T-helper 1 cell treated with Interleukin-12 subunit alpha and Interleukin-12 subunit beta and Interleukin-4 antibody, amounts not matched to agents 30 ng/mL and 1 ng/mL, for 36 hours (primary cell): ENCODE measurements at regions not wholly inside any gene's neighbourhood (a gene's known extent, or its start where the extent isn't known, plus 50 kb on each side); places are given as distances from the start of the nearest gene placed in this dataset.

ENCODE experiments used
- intact Hi-C: fragments of 100-400 bp; cut with micrococcal nuclease; formaldehyde crosslinking; loops from one replicate; pipeline ENCODE4 v1.15.1; 2024

GRCh38 chr6:153645326-153645725, 393.7 kb upstream of the OPRM1 start:
- intact Hi-C loops, result no loop called here

DNA sequence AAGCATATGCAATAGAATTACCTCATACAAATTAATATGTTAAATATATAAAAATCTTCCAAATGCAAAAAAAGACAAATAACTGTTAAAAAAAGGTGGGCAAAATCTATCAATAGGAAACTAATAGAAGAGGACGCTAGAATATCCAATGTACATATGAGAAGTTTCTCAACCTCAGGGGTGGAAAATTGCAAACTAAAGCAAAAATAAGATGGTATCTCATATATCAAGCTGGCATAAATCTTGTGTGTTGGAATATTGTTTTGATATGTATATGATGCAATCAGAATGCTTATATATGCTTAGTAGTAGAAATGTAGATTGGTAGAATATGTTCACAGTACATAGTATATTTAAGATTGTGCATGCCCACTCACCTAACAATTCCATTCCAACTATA, 395.0 kb upstream of the OPRM1 start:
- intact Hi-C loops, result no loop called here

DNA sequence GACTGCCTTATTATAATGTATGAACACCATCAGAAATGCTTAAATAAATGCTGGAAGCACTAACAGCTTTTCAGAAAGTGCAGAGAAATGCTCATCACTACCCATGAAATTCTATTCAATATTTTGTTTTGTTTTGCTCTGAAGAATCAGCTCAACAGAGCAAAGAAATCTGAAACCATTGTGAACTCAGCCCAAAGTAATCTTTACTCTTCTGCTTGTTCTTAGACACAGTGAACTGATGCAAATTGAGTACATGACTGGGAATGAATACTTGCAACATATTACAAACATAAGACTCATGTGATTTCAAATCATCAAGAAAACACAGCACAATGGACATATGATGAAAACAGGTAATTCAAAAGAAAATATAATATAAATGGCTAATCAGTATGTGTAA, 404.6 kb upstream of the OPRM1 start:
- intact Hi-C loops, result no loop called here

- intact Hi-C loops, result no loop called here
These were observed 414.0 kb upstream of the OPRM1 start for GRCh38 chr6:153625089-153625488.

DNA sequence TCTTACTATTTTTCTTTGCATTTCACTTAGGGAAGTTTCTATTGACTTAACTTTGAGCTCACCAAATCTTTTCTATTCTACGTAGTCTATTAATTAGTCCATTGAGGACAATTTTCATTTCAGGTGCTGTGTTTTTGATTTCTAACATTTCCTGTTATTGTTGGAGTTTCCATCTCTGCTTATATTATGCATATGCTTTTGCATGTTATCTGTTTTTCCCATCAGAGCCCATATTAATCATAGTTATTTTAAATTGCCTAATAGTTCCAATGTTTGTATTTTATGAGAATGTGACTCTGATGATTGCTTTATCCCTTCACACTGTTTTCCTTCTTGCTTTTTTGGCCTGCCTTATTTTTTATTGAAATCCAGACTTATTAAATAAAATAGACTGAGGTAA, 414.5 kb upstream of the OPRM1 start:
- intact Hi-C loops, result no loop called here

DNA sequence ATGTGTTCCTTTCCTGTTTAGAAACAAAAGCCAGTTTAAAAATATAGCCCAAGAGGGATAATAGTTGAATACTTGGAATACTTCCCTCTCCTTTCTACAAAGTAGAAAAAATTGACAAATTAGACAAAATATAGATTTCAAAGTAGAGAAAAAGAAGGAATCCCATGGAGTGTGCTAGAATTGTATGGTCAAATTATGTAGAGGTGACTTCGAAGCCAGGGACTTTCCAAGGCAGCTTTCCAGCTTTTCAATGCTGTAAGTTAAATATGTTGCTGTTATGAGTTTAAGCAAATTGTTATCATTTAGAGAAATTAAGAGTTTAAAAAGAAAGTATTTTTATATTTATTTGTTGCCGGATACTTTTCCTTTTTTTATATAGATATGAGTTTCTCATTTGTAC, 415.5 kb upstream of the OPRM1 start:
- intact Hi-C loops, result no loop called here

DNA sequence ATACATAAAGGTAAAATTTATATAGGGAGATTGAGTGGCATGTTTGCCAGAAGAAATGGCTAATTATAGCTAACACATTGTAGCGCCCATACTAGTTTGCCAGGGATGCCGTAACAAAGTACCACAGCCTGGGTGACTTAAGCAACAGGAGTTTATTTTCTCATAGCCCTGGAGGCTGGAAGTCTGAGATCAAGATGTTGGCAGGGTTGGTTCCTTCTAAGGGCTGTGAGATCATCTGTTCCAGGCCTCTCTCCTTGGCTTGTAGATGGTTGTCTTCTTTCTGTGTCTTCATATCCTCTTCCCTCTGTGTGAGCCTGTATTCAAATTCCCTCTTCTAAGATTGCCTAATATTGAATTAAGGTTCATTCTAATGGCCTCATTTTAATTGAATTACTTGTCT, 417.5 kb upstream of the OPRM1 start:
- intact Hi-C loops, result no loop called here

GRCh38 chr6:153621070-153621469, 418.0 kb upstream of the OPRM1 start:
- intact Hi-C loops, result no loop called here

DNA sequence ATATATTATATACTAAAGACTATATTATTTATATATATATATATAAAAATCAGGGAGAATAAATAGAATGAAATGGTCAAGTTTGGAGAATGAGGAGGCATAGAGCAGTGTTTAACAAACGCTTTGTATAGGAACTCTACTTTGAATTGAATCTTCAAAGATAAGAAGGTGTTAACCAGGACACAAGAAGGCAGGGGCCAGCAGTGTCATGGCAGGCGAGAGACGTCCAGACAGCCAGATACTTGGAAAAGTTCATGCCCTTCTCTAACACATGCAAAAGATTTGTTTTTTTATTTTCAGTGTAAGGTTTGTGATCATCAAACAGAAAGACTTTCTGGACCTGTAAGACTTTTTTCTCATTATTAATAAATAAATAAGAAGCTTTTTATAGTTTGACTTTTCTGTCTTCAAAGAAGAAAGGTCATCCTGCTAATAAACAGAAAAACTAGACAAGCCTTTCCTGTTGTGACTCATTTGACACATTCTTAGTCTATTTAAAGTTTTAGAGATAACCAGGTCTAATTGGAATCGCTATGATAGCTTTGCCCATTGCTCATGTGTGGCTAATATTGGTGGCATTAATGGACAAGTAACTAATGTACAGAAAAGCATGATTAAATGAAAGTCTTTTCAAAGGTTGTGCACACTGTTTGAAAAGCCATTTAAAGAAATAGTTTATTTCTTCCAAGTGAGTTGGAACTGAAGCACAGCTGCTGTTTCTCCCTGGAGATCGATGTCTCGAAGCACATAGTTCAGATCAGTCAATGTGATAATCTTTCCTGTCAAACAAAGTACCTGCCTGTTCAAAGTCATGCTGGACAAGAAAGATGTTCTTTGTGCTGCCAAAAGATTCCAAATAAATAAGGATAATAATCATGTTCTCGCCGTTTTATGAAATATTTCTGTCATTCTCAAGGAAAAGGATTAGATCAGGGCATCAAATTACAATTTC, 420.4 kb upstream of the OPRM1 start:
- intact Hi-C loops, result no loop called here

- intact Hi-C loops, result no loop called here
These were observed 422.5 kb upstream of the OPRM1 start for GRCh38 chr6:153616506-153616905.

- intact Hi-C loops, result no loop called here
These were observed 425.2 kb upstream of the OPRM1 start for GRCh38 chr6:153613719-153614455.

DNA sequence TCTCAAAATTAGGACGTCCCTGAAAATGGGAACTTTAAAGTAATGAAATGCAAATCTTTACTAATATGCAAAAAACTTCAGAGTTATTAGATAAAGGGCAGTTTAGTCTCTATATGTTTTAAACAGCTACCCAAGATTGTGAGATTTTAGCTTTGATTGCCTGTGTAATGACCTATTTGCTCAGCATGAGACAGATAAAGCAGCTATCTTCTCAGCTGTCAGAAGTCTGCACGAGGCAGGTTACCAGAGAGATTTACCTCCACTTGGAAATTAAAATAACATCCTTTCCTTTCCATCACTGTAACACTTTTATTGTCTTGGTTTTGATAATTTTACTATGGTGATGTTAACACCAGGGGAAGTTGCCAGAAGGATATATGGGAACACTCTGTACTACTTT, 436.6 kb upstream of the OPRM1 start:
- intact Hi-C loops, result no loop called here

DNA sequence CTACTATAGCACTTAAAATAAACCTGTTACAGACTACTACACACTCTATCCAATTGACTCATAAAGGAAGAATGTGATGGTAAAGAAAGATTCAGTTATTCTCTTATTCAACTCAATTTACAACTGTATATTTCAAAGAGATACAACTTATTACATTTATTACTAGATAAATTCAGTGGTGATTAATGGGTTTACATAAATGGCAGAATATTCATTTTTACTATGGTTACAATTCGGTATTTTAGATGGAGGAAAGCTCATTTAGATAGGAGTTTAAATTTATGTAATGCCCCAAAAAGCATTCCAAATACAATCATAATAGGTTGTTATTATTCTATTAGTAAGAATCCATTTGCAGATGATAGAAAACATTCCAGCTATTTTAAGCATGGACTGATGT, 439.1 kb upstream of the OPRM1 start:
- intact Hi-C loops, result no loop called here

GRCh38 chr6:153595903-153596302, 443.1 kb upstream of the OPRM1 start:
- intact Hi-C loops, result no loop called here

GRCh38 chr6:153594871-153595270, 444.2 kb upstream of the OPRM1 start:
- intact Hi-C loops, result no loop called here

DNA sequence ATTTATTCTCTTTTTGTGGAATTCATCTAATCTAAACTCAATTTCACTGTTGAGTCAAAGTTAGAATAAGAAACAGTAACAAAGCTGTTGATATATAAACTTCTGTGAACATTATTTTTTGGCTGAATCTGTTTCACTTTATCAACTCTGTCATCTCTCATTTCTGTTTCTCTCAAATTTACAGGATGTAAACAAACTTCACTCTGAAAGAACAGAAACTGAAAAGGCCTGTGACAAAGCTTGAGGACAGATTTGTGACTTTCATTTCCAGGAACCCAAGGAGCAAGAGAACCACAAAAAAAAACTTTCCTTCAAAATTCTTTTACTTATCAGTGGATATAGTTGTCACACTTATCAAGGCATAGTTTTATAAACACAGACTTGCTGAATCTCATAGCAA, 447.9 kb upstream of the OPRM1 start:
- intact Hi-C loops, result no loop called here

DNA sequence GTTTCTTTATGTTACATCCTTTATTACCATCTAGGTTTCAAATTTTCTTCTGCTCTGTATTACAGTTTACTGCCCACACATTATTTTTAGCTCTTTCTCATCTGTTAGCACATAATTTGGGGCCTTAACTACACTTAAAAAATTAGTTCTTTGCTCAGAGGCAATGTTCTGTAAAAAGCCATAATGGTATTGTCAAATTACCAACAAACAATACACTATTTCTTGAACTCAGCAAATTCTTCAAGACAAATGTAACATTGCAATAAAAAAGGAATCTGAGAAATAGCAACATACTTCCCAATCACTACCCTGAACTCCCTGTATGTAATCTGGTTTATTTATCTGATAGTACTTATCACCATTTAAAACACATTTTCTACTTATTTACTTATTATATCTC, 448.6 kb upstream of the OPRM1 start:
- intact Hi-C loops, result no loop called here

DNA sequence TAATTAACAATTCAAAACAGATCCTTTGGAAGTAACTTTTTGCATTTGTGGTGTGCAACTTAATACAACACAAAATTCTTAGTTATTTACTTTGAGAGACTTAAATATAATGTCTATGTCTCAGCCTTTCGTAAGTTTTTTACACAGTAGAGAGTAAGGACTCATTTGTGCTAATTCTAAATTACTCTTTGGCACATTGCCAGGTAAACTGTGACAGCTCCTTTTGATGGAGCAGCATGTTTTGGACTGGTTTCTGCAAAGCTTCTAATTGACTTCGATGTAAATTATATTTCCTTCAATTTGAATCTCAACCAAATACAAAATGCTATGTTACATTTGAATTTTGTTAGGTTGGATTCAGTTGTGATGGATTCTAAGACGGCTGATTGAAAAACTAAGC, 450.7 kb upstream of the OPRM1 start:
- intact Hi-C loops, result no loop called here

GRCh38 chr6:153583685-153584084, 452.6 kb upstream of the RGS17 start:
- intact Hi-C loops, result no loop called here

GRCh38 chr6:153580776-153581175, 449.7 kb upstream of the RGS17 start:
- intact Hi-C loops, result no loop called here

DNA sequence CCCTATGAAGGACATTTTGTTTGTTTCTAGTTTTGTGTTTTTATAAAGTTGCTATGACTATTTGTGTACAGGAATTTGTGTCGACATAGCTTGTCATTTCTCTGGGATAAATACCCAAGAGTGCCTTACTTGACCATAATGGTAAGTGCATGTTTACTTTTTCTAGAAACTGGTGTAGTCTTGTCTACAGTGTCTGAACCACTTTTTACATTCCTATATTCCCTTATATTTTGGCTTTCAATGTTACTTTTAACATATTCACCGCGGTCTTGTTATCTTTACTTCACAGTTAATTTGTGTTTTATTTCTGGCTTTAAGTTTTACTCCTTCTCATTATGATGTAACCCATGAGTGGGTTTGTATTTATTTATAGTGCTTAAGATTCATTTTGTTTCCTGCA, 444.4 kb upstream of the RGS17 start:
- intact Hi-C loops, result no loop called here

DNA sequence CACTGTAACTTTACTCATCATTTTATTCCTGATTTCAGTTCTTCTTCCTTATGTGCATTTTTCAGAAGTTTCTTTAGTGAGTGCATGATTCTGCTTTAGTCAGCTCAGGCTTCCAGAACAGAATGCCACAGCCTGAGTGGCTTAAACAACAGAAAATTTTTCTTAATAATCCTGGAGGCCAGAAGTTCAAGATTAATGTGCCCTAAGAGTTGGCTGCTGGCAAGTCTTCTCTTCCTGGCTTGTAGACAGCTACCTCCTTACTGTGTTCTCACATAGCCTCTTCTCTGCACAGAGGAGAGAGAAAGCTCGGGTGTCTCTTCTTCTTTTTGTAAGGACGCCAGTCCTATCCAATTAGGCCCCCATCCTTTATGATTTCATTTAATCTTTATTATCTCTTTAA, 443.1 kb upstream of the RGS17 start:
- intact Hi-C loops, result no loop called here

GRCh38 chr6:153572371-153572770, 441.3 kb upstream of the RGS17 start:
- intact Hi-C loops, result no loop called here
